Ovary (tissue), 3 donors: ENCODE measurements at regions not wholly inside any gene's neighbourhood (a gene's known extent, or its start where the extent isn't known, plus 50 kb on each side); places are given as distances from the start of the nearest gene placed in this dataset.

Source experiments
- POLR2A ChIP-seq: fragments of 450-650 bp; IDR thresholded peaks from one replicate; pipeline ENCODE4 v1.6.1; 2017; ENCODE audit warnings: antibody characterized with exemption, mild to moderate bottlenecking, moderate library complexity
- TF ChIP-seq, protein P1 (sequence below), 3 donors: fragments of 450-650 bp in 2 of 3; fragments of 200-600 bp in 1 of 3; IDR thresholded peaks; one replicate each; pipeline versions ENCODE4 v1.5.1 to v1.8.0; 2016 to 2022; ENCODE audit warnings: antibody characterized with exemption in 3 of 3, mild to moderate bottlenecking in 1 of 3
- donor health status: DM: no; HTN: no; CAD: no.

GRCh38 chr1:235002706-235003300 is 125.8 kb downstream of the TOMM20 start:
- TF ChIP-seq, protein P1, sequence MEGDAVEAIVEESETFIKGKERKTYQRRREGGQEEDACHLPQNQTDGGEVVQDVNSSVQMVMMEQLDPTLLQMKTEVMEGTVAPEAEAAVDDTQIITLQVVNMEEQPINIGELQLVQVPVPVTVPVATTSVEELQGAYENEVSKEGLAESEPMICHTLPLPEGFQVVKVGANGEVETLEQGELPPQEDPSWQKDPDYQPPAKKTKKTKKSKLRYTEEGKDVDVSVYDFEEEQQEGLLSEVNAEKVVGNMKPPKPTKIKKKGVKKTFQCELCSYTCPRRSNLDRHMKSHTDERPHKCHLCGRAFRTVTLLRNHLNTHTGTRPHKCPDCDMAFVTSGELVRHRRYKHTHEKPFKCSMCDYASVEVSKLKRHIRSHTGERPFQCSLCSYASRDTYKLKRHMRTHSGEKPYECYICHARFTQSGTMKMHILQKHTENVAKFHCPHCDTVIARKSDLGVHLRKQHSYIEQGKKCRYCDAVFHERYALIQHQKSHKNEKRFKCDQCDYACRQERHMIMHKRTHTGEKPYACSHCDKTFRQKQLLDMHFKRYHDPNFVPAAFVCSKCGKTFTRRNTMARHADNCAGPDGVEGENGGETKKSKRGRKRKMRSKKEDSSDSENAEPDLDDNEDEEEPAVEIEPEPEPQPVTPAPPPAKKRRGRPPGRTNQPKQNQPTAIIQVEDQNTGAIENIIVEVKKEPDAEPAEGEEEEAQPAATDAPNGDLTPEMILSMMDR (IDR thresholded peaks at IDR 0.05), result no peak
- no peak for TF ChIP-seq POLR2A
